Inflammatory macrophage treated with lipopolysaccharide for 1 hour (primary cell): ENCODE measurements at regions not wholly inside any gene's neighbourhood (a gene's known extent, or its start where the extent isn't known, plus 50 kb on each side); places are given as distances from the start of the nearest gene placed in this dataset.

Experiments used
- DNase-seq, 2 donors: peaks; one replicate each; pipeline ENCODE4 v3.0.0-alpha.2; 2020 to 2022

GRCh38 chr5:8943301-8943700 is 602.6 kb downstream of the SEMA5A start:
- DNase-seq = no peak

GRCh38 chr5:8944005-8944404 is 601.9 kb downstream of the SEMA5A start:
- no peak for DNase-seq

DNA sequence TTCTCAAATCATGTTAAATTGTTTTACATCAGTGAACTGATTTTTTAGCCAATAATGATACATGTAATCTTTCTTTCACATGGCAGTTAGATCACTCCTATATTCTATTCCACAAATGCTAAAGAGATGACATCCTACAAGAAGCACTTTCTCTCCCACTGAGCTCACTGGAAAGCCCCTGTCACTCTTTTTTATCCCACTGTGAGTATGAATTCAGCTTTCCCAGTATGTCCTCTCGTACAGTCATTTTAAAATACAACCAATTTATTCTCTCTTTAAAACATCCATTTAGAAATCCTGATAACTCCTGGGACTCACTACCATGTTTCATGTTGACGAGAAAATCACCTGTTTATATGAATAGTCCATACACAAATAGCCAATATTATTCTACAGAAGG is 599.9 kb downstream of the SEMA5A start:
- DNase-seq = no peak

GRCh38 chr5:8949908-8950307 is 596.0 kb downstream of the SEMA5A start:
- no peak for DNase-seq

DNA sequence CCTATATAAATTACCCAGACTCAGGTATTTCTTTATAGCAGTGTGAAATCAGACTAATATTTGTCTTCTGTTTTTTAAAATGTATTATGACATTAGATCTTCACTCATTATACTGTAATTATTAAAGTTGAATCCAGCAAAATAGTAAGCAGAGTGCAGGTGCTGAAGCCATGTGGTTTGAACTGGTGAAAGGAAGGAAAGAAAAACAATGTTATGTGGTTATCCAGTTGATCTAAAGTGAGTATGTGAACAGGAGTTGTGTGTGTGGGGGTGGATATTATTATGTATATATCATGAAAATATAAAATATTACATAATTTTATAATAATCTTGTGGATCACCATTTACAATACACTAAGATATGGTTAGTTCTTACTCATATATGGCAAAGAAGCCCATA is 593.7 kb downstream of the SEMA5A start:
- DNase-seq = no peak

DNA sequence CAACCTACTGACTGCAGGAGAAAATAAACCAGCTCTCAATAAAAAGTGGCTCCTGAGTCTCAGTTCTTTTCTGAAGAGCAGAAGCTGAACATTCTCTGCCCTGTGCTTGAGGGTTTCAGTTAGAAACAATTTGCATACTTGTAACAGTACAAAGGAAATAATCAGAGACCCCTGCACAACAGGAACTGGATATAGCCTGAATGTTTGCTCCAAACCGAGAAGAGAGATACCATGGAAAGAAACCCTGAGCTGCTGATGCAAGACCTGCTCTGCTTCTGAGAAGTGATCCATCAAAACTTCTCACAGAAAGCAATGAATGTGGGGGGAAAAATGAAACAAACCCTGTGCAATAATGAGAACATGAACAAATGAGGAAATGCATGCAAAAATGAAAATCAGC is 592.9 kb downstream of the SEMA5A start:
- no peak for DNase-seq

DNA sequence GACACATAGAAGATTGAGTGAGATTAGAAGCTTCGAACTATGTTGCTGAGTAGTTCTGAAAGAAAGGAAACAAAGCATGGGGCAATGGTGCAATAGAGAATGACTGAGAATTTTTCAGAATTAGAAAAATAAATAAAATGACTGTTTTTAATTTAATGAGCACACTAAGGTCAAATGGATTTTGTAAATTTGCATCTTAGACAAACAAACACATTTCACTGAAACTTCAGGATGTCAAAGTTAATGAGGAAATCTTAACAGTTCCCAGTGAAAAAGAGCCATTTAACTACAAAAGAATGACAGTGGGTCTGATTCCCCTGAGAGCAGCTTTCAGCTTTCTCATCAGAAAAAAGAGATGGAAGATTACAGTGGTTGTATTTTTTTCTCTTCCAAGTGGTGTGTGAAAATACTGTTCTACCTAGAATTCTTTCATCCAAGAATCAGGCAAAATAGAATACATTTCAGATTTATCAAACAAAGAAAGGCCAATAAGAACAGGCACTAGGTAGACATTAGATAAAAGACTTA is 591.9 kb downstream of the SEMA5A start:
- DNase-seq = no peak

DNA sequence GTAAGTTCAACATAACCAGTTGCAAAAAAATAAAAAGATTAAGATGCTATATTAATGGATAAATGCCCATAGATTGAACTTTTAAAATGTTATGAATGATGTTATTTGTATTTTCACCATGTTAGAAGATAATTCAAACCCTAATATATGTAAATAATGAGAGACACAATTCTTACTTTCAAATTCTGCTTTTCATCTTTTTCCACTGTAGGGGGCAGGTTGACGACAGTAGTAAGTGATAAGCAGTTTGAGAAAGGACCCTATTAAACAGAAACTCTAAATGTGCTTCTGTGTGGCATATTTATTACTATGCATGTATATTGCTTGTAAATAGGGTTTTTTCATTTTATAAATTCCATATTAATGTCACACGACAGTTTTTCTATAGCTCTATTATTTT is 591.1 kb downstream of the SEMA5A start:
- no peak for DNase-seq

DNA sequence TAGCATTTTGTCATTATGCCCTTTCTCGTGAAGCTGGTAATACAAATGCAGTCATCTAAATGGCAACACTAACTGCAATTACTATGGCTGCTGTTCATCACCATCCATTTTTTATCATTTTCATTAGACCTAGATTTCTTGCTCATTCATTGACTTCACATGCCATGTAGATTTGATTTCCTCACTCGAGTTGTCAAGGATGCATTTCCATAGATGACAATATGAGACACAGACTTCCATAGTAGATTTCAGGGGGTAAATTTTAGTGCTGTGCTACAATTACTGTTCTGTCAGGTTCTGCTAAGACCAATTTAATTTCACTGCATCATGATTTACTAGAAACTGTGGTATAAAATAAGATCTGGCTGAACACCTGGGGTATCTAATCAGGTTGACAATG is 589.2 kb downstream of the SEMA5A start:
- no peak for DNase-seq

DNA sequence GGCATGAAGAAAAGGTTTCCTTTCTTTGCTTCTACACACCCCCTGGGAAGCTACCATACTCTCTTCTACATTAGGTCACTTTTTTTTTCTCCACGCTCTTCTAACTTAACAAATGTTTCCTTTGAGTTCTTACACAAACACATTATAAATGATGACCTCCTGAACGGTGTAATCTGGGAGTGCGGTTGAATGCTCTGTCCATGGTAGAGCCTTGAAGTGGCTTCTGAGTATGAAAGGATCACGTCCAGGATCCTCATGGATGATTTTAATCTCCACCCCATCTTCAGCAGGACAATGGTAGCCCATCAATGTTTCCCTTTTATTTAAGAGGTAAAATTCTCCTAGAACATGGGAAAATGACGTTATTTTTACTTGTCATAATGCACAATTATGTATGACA is 587.3 kb downstream of the SEMA5A start:
- no peak for DNase-seq

- DNase-seq = no peak
These were observed 584.7 kb downstream of the SEMA5A start for GRCh38 chr5:8961219-8961618.

DNA sequence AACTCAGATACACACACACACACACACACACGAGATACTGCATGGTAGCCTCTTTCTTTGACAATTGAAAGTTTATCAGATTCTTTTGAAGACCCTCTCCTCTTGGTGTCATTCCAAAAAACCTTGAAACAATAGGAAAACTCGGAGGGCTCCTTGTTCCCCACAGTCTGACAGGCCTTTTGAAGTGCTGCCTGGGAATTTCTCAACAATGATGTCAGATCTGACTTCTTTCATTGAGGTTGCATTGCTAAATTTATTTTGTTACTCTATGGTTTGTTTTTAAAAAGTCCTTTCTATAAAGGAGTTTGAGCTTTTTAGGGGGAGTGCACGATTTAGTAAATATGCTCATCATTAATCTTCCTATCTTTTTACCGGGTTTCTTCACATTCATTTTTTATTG is 583.9 kb downstream of the SEMA5A start:
- DNase-seq = no peak

DNA sequence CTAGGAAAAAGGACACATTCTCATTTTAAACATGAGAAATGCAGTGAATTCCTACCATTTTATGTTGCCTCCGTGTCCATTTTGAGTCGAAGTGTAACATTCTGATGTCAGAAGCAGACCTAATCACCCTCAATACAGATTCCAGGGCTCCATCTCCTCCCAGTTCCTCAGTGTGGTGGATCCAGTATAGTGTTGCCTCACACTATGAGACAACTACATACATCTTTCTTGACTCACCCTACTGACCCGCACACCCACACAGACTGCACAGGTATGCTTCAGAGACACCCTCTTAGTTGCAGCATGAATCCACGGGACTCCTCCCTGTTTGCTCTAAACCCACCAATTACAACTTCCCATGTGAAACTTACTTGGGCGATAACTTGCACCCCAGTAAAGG is 564.9 kb downstream of the SEMA5A start:
- DNase-seq = no peak

- no peak for DNase-seq
These were observed 564.4 kb downstream of the SEMA5A start for GRCh38 chr5:8981496-8981895.

DNA sequence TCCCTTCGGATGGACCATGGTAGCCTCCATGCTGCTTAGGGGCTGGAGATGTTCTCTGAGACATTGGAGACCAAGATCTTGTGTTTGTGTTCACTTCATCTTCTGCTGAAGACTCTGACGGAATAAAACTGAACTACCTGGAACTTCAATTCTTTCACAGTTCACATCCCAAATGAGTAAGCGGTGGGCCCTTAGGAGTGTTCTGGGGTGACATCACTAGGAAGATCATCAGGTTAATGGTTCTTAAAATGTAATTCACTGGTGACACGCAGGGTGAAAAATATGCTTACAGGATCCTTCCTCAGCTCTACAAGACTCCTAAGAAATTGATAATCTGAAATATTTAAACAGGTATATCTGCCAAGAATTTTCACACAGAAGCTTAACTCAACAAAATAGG is 561.5 kb downstream of the SEMA5A start:
- DNase-seq = no peak
